ENCODE measurements at regions not wholly inside any gene's neighbourhood (a gene's known extent, or its start where the extent isn't known, plus 50 kb on each side); places are given as distances from the start of the nearest gene placed in this dataset.
"Not testable (repeated sequence)": the region's sequence is repeated elsewhere in the genome, so short reads cannot be mapped to it uniquely, and the experiment has no call there.

GRCh38 chr11:15300341-15300740, 185.6 kb downstream of the INSC start:
- no peak for DNase-seq

- no peak for DNase-seq
These were observed 192.9 kb downstream of the INSC start for GRCh38 chr11:15307619-15308024.

GRCh38 chr11:15308840-15309239, 194.1 kb downstream of the INSC start:
- no peak for DNase-seq

- DNase-seq, result no peak
These were observed 194.6 kb downstream of the INSC start for GRCh38 chr11:15309296-15309695.

- DNase-seq, result no peak
These were observed 199.1 kb downstream of the INSC start for GRCh38 chr11:15313862-15314261.

GRCh38 chr11:15318814-15319213, 204.1 kb downstream of the INSC start:
- DNase-seq, result no peak

GRCh38 chr11:15326520-15326919, 211.8 kb downstream of the INSC start:
- DNase-seq, result no peak

GRCh38 chr11:15327786-15328231, 213.1 kb downstream of the INSC start:
- no peak for DNase-seq

- DNase-seq, result no peak
These were observed 218.7 kb downstream of the INSC start for GRCh38 chr11:15333407-15333806.

GRCh38 chr11:15334766-15335165, 220.0 kb downstream of the INSC start:
- no peak for DNase-seq

GRCh38 chr11:15336021-15336420, 221.3 kb downstream of the INSC start:
- DNase-seq, result no peak

- no peak for DNase-seq
These were observed 224.6 kb downstream of the INSC start for GRCh38 chr11:15339302-15339701.

GRCh38 chr11:15341587-15341986, 226.9 kb downstream of the INSC start:
- no peak for DNase-seq

- DNase-seq, result no peak
These were observed 227.4 kb downstream of the INSC start for GRCh38 chr11:15342163-15342562.

- no peak for DNase-seq
These were observed 232.2 kb downstream of the INSC start for GRCh38 chr11:15346907-15347306.

- DNase-seq, result no peak
These were observed 233.4 kb downstream of the INSC start for GRCh38 chr11:15347969-15348734.

GRCh38 chr11:15349413-15349812, 234.7 kb downstream of the INSC start:
- no peak for DNase-seq

- DNase-seq, result no peak
These were observed 246.6 kb downstream of the INSC start for GRCh38 chr11:15361316-15361715.

- not testable (repeated sequence) for DNase-seq
These were observed 250.6 kb downstream of the INSC start for GRCh38 chr11:15365286-15365685.

GRCh38 chr11:15367695-15368094, 253.0 kb downstream of the INSC start:
- no peak for DNase-seq

GRCh38 chr11:15370495-15371147, 255.9 kb downstream of the INSC start:
- no peak for DNase-seq

GRCh38 chr11:15371533-15371932, 256.8 kb downstream of the INSC start:
- no peak for DNase-seq

GRCh38 chr11:15374418-15374817, 259.7 kb downstream of the INSC start:
- DNase-seq, result no peak

- no peak for DNase-seq
These were observed 264.2 kb downstream of the INSC start for GRCh38 chr11:15378941-15379340.

- DNase-seq, result no peak
These were observed 264.8 kb downstream of the INSC start for GRCh38 chr11:15379483-15379882.

Measured in activated gamma-delta T cell treated with Interleukin-2 at 50 U/mL for 16 hours (primary cell).